Sigmoid colon (tissue), 6 donors: ENCODE measurements at regions not wholly inside any gene's neighbourhood (a gene's known extent, or its start where the extent isn't known, plus 50 kb on each side); places are given as distances from the start of the nearest gene placed in this dataset.

ENCODE experiments used
- DNase-seq: peaks from one replicate; pipeline ENCODE4 v3.0.0-alpha.2; 2019
- H3K27ac ChIP-seq, 4 donors: fragments of 200-600 bp; sonication (generic); one replicate each; pipeline ENCODE4 v1.5.1; 2016 to 2019; ENCODE audit warnings: mild to moderate bottlenecking in 1 of 4
- H3K27me3 ChIP-seq, 3 donors: fragments of 200-600 bp; sonication (generic); one replicate each; pipeline ENCODE4 v1.5.1; 2019; ENCODE audit warnings: mild to moderate bottlenecking in 1 of 3
- H3K36me3 ChIP-seq, 4 donors: fragments of 200-600 bp; sonication (generic); one replicate each; pipeline ENCODE4 v1.5.1; 2016 to 2019
- H3K4me1 ChIP-seq, 4 donors: fragments of 200-600 bp; sonication (generic); one replicate each; pipeline ENCODE4 v1.5.1; 2017 to 2019
- H3K4me3 ChIP-seq, 4 donors: fragments of 200-600 bp; sonication (generic); one replicate each; pipeline ENCODE4 v1.5.1; 2017 to 2019; ENCODE audit warnings: mild to moderate bottlenecking in 2 of 4, moderate library complexity in 1 of 4
- H3K9me3 ChIP-seq, 4 donors: fragments of 200-600 bp in 3 of 4; sonication (generic) in 3 of 4; one replicate each; pipeline versions ENCODE4 v1.5.1 to v1.6.1; 2013 to 2019
- EP300 ChIP-seq, 4 donors: sonication (generic); formaldehyde crosslinking; IDR thresholded peaks; one replicate each; pipeline ENCODE4 v1.6.1; 2017; ENCODE audit warnings: antibody characterized with exemption in 4 of 4
- POLR2A ChIP-seq, 2 donors: fragments of 450-650 bp; IDR thresholded peaks; one replicate each; pipeline ENCODE4 v1.6.1; 2016; ENCODE audit warnings: antibody characterized with exemption in 2 of 2, mild to moderate bottlenecking in 2 of 2, moderate library complexity in 2 of 2
- POLR2AphosphoS5 ChIP-seq, 4 donors: sonication (generic); formaldehyde crosslinking; IDR thresholded peaks; one replicate each; pipeline ENCODE4 v1.6.1; 2017; ENCODE audit warnings: antibody characterized with exemption in 4 of 4
- WGBS, 2 donors: extraction: QIAGEN DNeasy Blood & Tissue Kit; methylation state at CpG; one replicate each; pipeline ENCODE4 v1.1.7; 2013; 5-methylcytosine and 5-hydroxymethylcytosine counted together
- intact Hi-C: fragments of 100-400 bp; cut with DNase I; formaldehyde crosslinking; loops from one replicate; pipeline ENCODE4 v1.15.1; 2023
- TF ChIP-seq, protein P1 (sequence below), 4 experiments: fragments of 450-650 bp in 3 of 4; fragments of 200-600 bp in 1 of 4; IDR thresholded peaks; one replicate each; pipeline ENCODE4 v1.5.1; 2016 to 2019; ENCODE audit warnings: antibody characterized with exemption in 4 of 4, mild to moderate bottlenecking in 3 of 4, moderate library complexity in 2 of 4
- donor health status: healthy with polysubstance abuse.
- donor health status: healthy.

DNA sequence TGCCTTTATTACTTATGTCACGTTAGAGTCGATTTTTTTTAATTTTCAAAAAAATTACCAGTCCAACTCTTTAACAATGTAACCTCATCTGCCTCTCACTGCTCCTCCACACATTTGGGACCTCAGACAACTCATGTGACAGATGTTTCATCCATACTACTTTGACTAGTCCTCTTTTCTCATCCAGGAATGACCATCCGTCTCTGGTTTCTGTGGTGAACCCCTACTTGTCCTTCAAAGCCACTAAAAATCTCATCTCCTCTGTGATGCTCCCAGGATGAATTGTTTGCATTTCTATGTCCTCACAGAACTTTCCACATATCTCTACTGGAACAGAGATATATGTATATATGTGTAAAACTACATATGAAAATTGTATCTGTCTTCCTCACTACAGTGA, 149.8 kb upstream of the ZNF462 start:
- intact Hi-C loops, result no loop called here
- no peak for DNase-seq
- Histone ChIP-seq H3K27ac (no peak overlapping the region), H3K4me1 (peaks cover 0 to 23% (median 19%) of the 10 kb centered on the region in 4 donors), H3K36me3 (no peaks in the 10 kb centered on the region), H3K27me3 (no peaks in the 10 kb centered on the region), H3K9me3 (no peaks in the 10 kb centered on the region), H3K4me3 (no peak overlapping the region)
- 94% methylated on average over 3 of the region's 3 CpGs for WGBS, 2 donors
- TF ChIP-seq EP300 (IDR thresholded peaks at IDR 0.05), result no peak
- TF ChIP-seq, protein P1, sequence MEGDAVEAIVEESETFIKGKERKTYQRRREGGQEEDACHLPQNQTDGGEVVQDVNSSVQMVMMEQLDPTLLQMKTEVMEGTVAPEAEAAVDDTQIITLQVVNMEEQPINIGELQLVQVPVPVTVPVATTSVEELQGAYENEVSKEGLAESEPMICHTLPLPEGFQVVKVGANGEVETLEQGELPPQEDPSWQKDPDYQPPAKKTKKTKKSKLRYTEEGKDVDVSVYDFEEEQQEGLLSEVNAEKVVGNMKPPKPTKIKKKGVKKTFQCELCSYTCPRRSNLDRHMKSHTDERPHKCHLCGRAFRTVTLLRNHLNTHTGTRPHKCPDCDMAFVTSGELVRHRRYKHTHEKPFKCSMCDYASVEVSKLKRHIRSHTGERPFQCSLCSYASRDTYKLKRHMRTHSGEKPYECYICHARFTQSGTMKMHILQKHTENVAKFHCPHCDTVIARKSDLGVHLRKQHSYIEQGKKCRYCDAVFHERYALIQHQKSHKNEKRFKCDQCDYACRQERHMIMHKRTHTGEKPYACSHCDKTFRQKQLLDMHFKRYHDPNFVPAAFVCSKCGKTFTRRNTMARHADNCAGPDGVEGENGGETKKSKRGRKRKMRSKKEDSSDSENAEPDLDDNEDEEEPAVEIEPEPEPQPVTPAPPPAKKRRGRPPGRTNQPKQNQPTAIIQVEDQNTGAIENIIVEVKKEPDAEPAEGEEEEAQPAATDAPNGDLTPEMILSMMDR (IDR thresholded peaks at IDR 0.05), result no peak
- no peak for TF ChIP-seq POLR2A (IDR thresholded peaks at IDR 0.05)
- TF ChIP-seq POLR2AphosphoS5 (IDR thresholded peaks at IDR 0.05), result no peak

DNA sequence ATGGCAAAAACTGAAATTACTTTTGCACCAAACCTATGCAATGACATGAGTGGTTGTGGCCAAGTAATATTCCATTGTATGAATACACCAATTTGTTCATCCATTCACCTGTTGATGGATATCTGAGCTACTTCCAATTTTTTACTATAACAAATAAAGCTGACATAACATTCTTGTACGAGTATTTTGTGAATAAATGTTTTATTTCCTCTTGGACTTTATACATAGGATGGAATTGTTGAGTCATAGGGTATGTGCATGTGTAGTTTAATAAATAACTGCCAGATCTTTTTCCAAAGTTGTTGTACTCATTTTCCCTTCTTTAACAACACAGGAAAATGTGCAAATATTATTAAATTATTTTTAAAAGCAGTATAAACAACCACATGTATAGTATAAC, 146.1 kb upstream of the ZNF462 start:
- Histone ChIP-seq H3K36me3 (no peaks in the 10 kb centered on the region), H3K4me1 (peaks cover 0 to 18% (median 14%) of the 10 kb centered on the region in 4 donors), H3K4me3 (no peak overlapping the region), H3K27me3 (no peaks in the 10 kb centered on the region), H3K9me3 (no peaks in the 10 kb centered on the region), H3K27ac (no peak overlapping the region)
- TF ChIP-seq EP300 (IDR thresholded peaks at IDR 0.05), result no peak
- no peak for TF ChIP-seq POLR2AphosphoS5 (IDR thresholded peaks at IDR 0.05)
- TF ChIP-seq, protein P1 (IDR thresholded peaks at IDR 0.05), result no peak
- no peak for DNase-seq
- intact Hi-C loops, result no loop called here
- WGBS, 2 donors, result 0 to 37% methylated on average over 1 of the region's 1 CpG

DNA sequence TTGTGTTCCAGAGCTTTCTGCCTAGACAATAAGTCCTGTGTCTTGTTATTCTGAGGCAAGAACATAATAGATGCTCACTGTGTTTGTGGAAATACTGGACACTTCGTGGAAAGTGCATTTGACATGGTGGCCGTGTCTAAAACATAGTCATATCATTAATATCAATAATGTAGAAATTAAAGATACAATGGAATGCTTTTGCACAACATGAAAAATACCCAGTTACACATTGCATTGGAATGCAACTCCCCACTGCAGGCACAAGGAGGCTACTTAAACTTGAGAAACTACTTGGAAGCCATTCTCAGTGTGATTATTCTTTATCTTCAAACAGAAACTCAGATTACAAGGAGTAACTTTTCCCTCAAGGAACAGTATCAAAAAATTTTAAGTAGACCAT, 145.3 kb upstream of the ZNF462 start:
- Histone ChIP-seq H3K27ac (peak overlapping the region in 3 of 4 donors; percentile 28 to 50 (median 35)), H3K4me3 (no peak overlapping the region), H3K36me3 (no peaks in the 10 kb centered on the region), H3K9me3 (no peaks in the 10 kb centered on the region), H3K4me1 (peaks cover 0 to 18% (median 14%) of the 10 kb centered on the region in 4 donors), H3K27me3 (no peaks in the 10 kb centered on the region)
- intact Hi-C loops, result no loop called here
- 70 to 75% methylated on average over 2 of the region's 2 CpGs for WGBS, 2 donors
- DNase-seq, result no peak
- TF ChIP-seq, protein P1 (IDR thresholded peaks at IDR 0.05), result no peak
- TF ChIP-seq POLR2AphosphoS5 (IDR thresholded peaks at IDR 0.05) (peak in 1 of 4 donors; percentile 26), POLR2A (IDR thresholded peaks at IDR 0.05) (no peak)

- Histone ChIP-seq H3K27ac (no peak overlapping the region), H3K36me3 (no peaks in the 10 kb centered on the region), H3K4me1 (peaks cover 0 to 18% (median 14%) of the 10 kb centered on the region in 4 donors), H3K9me3 (no peaks in the 10 kb centered on the region), H3K4me3 (no peak overlapping the region), H3K27me3 (no peaks in the 10 kb centered on the region)
- TF ChIP-seq, protein P1 (IDR thresholded peaks at IDR 0.05), result no peak
- TF ChIP-seq POLR2AphosphoS5 (IDR thresholded peaks at IDR 0.05) (no peak), EP300 (IDR thresholded peaks at IDR 0.05) (no peak), POLR2A (IDR thresholded peaks at IDR 0.05) (no peak)
- intact Hi-C loops, result no loop called here
- DNase-seq, result no peak
Measured at GRCh38 chr9:106718936-106719335, 144.0 kb upstream of the ZNF462 start.

GRCh38 chr9:106722051-106722753, 140.8 kb upstream of the ZNF462 start:
- WGBS, 2 donors, result 87 to 91% methylated on average over 4 of the region's 4 CpGs
- Histone ChIP-seq H3K36me3 (no peaks in the 10 kb centered on the region), H3K9me3 (no peaks in the 10 kb centered on the region), H3K27me3 (no peaks in the 10 kb centered on the region), H3K27ac (no peak overlapping the region), H3K4me3 (no peak overlapping the region), H3K4me1 (peaks cover 0 to 18% (median 13%) of the 10 kb centered on the region in 4 donors)
- no peak for TF ChIP-seq EP300 (IDR thresholded peaks at IDR 0.05)
- no peak for TF ChIP-seq POLR2AphosphoS5 (IDR thresholded peaks at IDR 0.05)
- TF ChIP-seq POLR2A (IDR thresholded peaks at IDR 0.05), result no peak
- TF ChIP-seq, protein P1 (IDR thresholded peaks at IDR 0.05), result no peak
- no peak for DNase-seq
- intact Hi-C loops, result no loop called here
